GM21515 (cell line): ENCODE measurements at regions not wholly inside any gene's neighbourhood (a gene's known extent, or its start where the extent isn't known, plus 50 kb on each side); places are given as distances from the start of the nearest gene placed in this dataset.

Experiments used
- ATAC-seq: cut with Tn5 transposase; IDR thresholded peaks from one replicate; pipeline ENCODE4 v1.9.1; 2021; ENCODE audit not compliant: unreplicated experiment

- peak; percentile 93 for ATAC-seq
Measured at GRCh38 chr5:68406767-68407241, 191.2 kb downstream of the PIK3R1 start.

DNA sequence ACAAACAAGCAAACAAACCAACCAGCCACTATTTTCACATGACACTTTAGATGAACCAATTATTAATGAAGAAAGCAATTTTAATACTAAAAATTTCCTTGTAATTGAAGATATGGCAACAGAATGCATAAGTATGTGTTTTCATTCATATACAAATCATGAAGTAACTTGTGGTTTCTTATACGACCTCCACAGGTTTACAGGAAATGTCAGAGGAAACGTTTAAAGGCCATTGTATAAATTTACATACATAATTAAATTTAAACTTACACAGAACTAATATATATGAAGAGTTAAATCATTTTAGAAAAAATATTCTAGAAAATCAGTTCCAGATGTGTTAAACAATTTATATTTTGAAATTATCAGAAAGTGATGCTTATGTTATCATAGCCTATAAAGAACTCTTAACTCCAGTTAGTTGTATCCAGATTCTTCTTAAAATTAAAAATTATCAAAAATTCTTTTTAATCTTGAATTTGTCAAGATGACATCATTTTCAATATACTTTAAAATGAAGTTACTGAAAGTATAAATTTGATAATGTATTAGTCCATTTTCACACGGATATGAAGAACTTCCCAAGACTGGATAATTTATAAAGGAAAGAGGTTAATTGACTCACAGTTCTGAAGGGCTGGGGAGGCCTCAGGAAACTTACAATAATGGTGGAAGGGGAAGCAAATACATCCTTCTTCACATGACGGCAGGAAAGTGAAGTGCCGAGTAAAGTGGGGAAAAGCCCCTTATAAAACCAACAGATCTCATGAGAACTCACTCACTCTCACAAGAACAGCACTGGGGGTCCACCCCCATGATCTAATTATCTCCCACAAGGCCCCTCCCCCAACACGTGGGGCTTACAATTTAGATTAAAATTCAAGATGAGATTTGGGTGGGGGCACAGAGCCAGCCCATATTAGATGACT is 192.0 kb downstream of the PIK3R1 start:
- no peak for ATAC-seq

GRCh38 chr5:68408345-68408871 is 192.9 kb downstream of the PIK3R1 start:
- ATAC-seq = no peak

DNA sequence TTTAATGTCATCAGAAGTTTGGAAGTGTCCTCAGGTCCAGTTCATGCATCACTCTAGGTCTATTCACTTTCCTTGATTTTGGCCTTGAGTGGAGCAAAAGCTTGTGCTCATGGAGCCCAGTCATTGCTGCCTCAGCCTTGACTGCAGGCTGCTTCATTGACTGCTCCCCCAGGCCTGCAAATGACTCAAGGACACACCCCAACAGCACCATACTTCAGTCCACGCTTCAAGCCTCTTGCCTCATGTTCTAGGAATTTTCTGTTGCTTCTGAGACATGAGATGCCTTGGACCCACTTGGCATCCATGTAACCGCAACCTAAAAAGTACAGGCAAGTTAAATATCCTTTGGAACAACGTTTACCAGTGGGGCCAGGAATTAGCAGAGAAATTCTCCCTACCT is 193.7 kb downstream of the PIK3R1 start:
- ATAC-seq = no peak

- no peak for ATAC-seq
Measured at GRCh38 chr5:68411161-68411560, 195.6 kb downstream of the PIK3R1 start.

DNA sequence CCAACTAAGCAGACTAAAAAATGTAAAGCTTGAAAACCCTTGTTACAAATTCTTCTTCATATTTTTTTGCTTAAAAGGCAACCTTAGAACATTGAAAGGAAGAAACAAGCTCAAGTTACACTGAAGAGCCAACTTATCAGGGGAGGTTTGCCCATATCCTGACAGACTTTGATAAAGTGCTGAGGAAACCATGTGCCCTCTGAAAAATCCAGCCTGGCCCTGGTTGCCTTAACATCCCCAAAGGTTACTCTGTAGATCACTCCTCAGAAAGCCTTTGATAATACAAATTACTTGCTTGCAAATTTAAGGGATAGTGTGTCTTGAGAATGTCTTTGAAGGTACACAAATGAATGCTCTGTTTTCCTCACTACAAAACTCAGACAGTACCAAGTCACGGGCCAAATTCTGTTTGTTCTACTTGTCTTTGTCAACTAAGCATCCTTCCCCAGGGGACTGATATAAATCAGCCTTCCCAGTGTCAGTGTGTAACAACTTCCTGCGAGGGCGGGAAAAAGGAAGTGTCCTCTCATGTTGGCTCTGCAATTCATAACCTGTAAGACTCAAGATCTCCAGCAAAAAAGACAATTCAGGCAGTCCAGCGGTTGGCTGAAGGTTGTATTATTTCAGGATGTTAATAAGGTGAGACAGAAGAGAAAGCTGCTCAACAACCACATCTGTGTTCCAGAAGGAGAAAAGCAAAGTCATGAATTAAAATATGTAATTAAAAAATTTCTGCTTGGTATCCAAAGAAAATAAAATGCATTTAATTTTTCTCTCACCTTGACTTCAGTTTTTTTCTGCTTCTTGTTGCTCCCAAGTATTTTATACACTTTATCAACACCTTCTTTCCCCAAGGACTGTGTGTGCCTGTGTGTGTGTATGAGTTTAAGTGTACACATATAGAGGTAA is 199.9 kb downstream of the PIK3R1 start:
- no peak for ATAC-seq

DNA sequence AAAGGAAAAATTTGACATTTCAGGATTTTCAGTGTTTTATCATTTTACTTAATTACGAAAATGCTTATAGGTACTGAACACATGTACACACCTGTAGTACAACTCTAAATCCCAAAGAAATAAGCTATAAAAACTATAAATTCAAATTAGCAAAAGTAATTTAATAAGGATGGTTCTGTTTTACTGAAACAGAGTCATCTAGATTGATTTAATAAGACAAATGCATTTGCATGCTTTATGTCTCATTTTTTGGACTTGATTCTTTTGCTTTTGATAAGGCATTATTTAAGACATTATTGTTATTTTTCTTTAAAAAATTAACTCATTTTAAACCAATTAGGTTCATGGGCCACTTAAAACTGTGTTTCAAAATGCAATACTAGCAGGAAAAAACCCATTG is 201.2 kb downstream of the PIK3R1 start:
- no peak for ATAC-seq

DNA sequence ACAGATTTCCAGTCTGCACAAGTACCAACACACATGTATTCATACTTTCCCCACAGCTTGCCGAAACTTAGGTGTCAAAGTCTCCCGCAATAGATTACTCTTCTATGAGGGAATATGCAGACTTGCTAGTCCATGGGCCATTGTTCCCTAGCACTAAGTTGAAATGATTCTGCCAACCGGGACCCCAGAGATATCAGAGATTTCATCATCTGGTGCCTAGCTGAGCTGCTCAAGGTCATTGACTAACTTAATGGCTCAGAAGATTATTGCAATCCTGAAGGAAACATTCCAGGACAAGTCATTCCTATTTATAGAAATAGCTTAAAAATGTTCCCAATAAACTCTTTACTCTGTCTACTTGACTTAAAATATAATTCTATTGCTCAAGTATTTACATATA is 202.6 kb downstream of the PIK3R1 start:
- no peak for ATAC-seq

- no peak for ATAC-seq
Measured at GRCh38 chr5:68418680-68419079, 203.1 kb downstream of the PIK3R1 start.

GRCh38 chr5:68419081-68419636 is 203.6 kb downstream of the PIK3R1 start:
- no peak for ATAC-seq

DNA sequence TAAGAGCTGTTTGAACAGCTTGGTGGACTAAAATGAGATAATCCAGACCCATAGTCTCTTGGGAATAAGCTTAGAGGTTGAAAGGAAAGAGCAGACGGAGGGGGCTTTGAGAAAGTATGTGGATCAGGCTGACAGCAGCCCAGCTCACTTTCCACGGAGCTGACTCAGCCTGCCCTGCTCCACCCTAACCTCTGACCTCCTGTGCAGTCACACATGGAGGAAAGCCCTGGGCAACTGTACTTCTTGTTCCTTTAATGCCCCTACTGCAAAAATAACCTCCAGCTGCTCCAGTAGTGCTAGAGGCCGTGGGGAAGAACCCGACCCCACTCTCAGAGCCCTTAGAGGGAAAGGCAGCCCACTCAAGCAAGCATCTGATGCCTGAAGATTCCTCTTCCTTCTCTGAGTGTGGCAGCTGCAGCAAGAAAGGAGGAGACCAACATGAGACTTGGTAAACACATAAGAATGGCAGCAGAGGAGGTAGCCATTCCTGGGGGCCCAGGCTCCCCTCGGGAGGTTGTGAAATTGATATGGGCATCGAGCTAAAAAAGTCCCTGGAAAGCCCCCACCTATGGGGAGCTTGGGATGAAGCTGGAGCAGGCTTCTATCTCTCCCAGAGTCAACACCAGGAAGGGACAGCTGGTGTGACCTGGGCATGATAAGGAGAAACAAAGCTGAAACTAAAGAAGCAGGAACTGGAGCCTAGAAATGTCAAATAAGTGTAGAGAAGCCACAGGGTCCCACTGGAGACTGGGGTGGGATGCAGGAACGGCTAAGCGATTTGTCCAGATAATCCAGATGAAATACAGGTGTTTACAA is 204.3 kb downstream of the PIK3R1 start:
- no peak for ATAC-seq

DNA sequence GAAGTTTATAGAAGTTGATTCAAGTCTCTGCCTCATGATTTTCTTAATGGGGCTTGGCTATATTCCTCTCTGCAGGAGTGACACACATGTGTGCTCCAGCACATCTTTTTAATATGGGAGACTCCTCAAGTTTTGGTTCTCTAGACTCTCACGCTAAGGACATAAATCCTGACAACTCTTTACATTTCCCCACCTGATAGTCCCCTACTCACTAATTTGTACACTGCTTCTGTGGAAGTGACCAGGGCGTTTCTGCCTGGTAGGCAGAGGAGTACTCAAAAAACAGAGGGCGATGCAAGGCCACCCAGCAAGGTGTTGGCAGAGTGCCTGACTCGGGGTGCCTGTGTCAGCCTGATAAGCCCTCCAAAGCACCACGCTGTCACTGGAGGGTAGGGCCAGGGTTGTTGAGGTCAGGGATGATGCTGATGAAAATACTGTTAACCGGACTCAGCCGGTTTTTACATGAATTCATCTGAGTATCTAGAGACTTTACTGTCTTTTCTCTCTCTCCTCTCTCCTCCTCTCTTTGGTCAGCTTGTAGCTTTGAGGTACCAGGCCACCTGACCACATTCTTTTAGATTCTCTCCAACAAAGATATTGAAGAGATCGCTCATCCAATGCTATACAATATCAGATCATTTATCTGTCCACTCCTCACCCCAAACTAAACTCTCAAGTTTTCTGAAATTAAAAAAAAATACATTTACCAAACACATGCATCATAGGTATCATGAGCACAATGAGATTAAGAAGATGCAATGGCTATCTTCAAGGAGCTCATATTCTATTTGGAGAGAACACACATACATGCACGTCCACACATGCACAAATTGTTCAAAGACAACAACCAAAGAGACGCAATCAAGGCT is 205.2 kb downstream of the PIK3R1 start:
- no peak for ATAC-seq

GRCh38 chr5:68421485-68422220 is 206.1 kb downstream of the PIK3R1 start:
- ATAC-seq = no peak

DNA sequence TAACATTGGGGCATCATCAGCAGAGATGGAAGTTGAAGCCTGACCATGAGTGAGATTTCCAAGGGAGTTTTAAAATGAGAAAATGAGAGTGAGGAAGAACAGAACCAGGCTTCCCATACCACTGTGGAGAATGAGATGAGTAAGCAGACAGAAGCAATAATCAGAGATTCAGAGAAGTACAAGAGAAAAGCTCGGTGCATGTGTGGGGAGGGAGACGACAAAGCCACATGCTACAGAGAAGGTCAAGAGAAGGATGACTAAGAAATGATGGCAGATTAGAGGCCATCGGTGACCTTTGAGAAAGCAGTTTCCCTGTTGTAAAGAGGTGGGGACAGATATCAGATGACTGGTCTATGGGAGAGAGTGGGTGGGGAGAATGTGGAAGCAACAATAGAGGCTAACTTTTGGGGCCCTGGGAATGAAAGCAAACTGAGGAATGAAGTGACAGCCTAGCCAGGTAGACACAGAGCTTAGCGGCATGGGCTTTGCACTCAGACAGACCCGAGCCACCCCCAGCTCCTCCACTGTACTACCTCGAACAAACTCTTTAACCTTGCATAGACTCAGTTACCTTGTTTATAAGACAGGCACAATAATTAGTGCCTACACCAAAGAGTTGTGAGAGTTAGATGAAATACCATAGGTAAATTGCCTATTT is 207.7 kb downstream of the PIK3R1 start:
- no peak for ATAC-seq

DNA sequence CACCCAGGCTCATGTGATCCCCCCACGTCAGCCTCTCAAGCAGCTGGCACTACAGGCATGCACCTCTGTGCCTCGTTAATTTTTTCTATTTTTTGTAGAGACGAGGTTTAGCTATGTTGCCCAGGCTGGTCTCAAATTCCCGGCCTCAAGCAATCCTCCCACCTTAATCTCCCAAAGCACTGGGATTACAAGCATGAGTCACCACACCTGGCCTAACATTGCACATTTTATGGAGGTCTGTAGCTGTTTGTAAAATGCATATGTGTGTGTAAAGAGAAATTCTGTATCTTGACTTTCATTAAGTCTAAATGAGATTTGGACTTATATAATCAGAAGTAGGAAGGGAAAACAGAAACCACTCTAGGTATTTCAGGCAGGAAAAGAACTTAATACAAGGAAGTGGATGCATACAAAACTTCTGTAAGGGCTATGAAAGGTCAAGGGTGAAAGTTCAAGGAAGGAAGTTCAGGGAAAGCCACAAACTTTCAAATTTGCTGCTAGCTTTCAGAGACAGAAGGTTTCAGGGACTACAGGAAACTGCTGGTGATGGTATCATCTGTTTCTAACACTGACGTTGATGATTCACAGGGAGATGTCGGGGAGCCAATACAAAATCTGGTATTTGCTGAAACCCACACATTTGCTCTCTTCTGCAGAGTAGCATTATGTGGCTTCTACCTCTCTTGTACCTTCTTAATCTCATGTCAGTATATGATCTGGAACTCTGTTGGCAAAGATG is 209.4 kb downstream of the PIK3R1 start:
- peak; percentile 74 for ATAC-seq

DNA sequence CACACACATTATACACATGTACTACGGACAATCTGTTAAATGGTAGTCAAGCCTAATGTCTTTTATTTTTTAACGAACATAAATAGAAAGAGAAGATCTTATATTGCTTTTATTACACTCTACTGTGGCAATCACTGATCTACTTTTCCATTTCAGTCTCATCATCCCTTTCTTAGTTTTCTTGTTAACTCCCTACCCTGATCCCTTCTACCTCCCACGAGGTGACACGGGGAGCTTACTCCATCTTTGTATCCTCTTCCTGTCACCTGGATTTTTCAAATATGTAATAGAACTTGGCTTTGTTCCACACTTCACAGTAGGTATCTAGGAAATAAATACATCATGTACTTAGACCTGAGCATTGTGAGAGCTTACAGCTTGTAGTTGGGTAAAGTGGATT is 211.0 kb downstream of the PIK3R1 start:
- ATAC-seq = no peak

DNA sequence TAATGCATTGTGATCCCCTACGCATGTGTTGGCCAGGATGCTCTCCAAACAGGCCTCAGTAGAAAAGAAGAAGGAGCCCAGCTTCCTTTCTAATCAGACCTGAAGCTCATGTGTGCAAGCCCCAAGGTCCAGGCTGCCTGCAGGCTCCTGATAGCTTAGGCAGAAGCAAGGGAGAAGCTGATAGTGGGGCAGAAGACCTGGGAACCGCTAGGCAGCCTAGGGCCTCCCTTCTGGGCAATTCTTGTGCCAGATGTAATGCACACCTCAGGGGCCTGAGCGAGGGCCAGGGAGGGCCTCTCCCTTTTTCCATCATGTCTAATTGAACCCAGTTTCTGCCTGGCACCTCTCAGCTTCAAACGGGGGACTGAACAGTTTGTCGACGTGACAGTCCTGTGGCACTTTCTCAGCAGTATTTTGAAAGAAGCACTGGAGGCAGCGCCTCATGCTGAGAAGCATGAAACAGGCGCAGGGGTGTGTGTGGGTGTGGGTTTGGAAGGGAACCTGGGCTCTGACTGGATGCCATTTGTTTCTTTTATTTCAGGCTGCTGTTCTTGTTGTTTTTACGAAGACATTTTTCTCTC is 212.8 kb downstream of the PIK3R1 start:
- no peak for ATAC-seq
